GM18499 (cell line): ENCODE measurements at regions not wholly inside any gene's neighbourhood (a gene's known extent, or its start where the extent isn't known, plus 50 kb on each side); places are given as distances from the start of the nearest gene placed in this dataset.

Source experiments
- ATAC-seq: cut with Tn5 transposase; IDR thresholded peaks from one replicate; pipeline ENCODE4 v1.9.1; 2021; ENCODE audit warnings: moderate number of reproducible peaks; ENCODE audit not compliant: insufficient read depth, unreplicated experiment

- no peak for ATAC-seq
These were observed 71.9 kb upstream of the GSE1 start for GRCh38 chr16:85541181-85541580.

DNA sequence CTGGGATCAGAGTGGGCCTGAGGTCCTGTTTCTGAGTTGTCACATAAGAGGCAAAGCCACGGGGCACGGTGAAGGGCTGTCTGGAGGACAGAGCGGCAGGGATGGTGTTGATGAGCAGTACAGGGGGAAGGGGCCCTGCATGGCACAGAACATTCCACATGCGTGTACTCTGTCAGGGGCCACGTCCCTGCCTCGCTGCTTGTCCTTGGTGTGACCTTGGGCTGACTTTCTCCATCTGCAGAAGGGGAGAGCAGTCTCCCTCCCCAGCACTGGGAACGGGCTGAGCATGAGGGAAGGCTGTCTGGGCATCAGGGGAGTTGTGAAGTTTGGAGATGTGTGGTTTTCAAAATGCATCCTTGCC, 71.5 kb upstream of the GSE1 start:
- ATAC-seq = no peak

DNA sequence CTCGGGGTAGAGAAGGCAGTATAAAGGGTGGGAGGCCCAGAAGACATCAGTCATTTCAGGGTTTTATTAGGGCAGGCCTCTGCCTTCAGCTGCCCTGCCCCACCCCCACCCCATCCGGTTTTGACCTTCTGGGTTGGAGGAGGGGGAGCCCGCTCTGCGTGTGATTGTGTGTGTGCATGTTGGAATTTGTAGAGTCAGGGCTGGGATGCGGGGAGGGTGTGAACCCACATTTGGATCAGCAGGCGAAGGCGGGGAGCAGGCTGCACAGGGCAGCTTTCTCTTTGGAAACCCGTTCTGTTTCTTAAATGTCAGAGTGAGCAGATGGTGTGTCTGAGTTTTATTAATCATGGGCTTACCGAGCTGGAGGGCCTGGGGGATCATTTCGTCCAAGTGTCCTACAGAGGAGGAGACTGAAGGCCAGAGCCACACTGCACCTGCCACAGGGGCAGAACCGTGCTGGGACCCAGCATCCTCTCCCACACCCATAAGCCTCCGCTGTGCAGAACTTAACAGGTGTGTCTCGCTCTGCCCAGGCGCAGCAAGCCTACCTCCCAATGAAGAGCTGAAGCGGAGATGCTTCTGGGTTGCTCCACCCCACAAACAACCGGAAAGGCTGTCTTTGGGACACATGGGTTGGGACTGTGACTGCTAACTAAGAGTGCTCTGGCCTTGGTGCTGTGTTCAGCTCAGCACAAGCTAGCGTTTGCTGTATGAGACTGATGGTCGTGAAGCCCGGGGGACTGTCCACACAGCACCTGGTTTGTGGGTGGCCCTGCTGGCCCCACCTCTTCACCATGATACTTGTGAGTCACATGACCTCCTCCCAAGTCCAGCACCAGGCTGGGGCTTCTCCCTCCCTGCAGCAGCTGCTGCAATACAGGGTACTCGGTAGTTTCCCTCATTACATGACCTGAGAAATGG, 70.9 kb upstream of the GSE1 start:
- ATAC-seq = no peak

DNA sequence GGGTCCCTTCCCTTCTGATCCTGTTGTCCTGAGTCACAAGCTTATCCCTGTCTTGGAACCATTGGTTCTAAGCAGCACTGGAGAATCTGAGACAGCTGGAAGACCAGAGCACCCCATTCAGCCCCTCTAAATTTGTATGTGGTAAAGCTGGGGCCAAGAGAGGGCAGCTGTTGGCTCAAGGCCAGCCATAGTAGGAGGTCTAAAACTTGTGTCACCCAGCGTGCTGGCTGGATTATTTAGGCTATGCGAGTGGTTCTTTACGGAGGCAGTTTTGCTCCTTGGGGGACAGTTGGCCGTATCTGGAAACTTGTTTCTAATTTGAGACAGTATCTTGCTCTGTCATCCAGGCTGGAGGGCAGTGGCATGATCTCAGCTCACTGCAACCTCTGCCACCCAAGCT, 69.6 kb upstream of the GSE1 start:
- no peak for ATAC-seq

GRCh38 chr16:85544016-85544415, 69.1 kb upstream of the GSE1 start:
- no peak for ATAC-seq

DNA sequence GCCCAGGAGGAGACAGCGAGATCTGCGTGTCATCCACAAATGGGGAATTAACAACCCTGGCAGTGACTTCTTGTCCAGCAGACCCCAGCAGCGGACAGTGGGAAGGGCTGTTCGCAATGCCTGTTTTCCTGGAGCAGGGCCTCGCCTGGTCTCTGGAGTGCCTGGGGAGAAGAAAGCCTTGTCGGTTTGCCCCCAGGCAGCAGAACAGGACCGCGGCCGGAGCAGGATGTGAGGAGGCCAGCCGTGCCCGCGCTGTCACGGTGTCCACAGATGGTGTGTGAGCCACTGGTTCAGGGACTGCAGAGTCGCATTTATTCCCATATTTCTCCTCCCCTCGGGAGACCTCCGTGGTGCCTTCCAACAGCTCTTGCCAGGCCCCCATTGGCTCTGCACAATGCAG, 68.5 kb upstream of the GSE1 start:
- no peak for ATAC-seq

DNA sequence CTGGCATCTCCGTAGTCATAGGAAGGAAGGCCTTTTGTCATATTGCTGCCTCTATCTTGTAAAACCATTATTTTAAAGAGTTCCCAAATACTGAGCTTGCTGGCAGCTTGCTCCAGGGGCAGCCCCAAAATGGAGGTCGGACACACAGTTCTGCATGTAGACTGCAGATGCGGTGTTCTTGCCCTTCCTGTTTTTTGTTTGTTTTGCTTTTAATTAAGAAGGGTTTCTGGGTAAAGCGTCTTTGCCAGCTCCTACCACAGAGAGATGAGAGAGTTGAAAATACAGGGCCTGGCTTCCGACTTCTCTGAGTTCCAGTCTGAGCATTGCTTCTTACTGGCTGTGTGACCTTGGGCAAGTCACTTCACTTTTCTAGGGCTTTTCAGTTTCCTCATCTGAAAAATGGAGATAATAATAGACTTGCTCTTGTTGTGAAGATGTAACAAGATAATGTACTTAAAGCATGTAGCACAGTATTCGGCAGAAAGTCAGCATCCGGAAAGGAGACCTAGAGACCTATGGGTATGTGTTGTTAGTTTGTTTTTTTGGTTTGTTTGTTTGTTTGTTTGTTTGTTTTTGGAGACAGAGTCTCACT, 67.8 kb upstream of the GSE1 start:
- ATAC-seq = no peak

DNA sequence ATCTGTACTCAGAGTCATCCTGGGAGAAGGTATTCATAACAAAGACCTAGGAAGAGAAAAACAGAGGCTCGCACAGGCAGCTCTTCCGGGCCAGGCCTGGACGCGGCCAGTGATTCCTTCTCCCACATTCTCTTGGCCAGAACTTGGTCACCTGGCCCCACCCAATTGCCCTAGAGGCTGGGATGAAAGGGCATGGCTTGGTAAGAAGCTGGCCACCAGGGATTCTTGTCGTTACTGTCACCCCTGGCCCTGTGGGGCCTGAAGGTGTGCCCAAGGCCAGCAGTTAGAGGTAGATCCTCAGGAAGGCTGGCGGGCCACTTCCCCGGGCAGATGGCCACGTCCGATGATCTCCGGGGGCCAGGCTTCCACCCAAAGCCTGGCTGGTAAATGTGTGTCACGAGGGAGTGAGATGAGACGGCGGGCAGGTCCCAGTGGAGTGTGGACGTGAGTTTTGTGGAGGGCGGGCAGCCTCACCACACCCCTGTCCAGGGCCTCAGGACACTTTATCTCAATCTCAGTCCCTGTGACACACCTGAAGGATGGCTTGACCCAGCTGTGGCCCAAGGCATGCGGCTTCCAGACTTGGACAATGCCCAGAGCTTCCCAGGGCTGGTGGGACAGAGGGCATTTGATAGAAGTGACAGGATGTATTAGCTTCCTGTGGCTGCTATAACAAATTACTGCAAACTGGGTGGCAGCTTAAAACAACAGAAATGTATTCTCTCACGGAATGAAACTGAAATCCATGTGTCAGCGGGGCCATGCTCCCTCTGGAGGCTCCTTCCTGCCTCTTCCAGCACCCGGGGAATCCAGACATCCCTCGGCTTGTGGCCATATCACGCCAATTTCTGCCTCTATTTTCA, 66.3 kb upstream of the GSE1 start:
- no peak for ATAC-seq

DNA sequence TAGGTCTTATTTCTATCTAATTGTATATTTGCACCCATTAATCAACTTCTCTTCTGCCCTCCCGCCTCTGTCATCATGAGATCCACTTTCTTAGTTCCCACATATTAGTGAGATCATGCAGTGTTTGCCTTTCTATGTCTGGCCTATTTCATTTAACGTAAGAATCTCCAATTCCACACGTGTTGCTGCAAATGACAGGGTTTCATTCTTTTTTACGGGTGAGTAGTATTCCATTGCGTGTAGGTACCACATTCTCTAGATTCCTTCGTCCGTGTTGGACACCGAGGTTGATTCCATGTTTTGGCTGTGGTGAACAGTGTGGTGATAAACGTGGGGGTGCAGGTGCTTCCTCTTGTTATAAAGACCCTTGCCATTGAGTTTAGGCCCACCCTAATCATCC, 64.7 kb upstream of the GSE1 start:
- no peak for ATAC-seq

DNA sequence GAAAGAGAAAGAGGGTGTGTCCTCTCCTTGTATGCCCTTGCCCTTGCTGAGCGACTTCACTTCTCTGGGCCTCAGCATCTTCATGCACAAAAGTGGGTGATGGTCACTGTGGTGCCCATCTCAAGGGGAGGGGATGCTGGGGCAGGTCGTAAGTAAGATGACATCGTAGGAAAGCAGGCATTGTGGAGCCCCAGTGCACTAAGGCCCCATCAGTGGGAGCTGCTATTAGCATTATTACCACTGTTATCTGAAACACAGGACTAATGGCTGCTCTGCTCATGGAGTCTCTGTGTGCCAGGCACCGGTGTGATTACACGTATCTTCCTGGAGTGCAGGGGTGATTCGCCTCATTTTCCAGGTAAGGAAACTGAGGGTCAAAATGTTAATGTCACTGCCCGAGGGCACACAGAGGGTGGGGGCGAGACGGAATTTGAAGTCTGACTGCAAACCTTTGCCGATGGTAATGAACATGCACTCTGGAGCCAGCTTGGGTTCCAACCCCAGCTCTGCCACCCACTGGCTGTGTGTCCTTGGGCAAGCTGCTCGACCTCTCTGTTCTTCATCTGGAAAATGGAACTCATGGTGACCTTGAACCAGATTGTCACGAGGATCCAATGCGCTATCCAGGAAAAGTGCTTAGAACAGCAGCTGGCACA, 63.2 kb upstream of the GSE1 start:
- ATAC-seq = no peak

DNA sequence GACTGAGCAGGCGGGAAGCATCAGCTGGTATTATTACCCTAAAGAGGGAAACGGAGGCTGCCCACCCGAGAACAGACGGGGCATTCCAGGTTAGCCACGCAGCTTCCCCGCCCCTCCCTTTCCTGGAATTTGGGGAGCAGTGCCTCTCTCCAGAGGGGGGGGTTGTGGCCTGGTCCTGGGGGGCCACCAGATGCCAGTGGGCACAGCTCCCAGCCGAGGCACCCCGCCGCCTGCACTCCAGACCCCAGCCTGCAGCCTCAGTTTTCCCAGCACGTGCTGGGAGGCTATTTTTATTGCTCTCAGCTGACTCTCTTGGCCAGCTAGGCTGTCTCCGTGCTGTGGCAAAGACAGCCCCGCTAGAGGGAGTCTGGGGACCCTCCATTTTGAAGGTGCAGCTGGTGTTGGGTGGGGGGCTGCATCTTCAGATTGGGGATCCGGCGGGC, 62.7 kb upstream of the GSE1 start:
- ATAC-seq = no peak

- no peak for ATAC-seq
These were observed 61.9 kb upstream of the GSE1 start for GRCh38 chr16:85550953-85551924.

DNA sequence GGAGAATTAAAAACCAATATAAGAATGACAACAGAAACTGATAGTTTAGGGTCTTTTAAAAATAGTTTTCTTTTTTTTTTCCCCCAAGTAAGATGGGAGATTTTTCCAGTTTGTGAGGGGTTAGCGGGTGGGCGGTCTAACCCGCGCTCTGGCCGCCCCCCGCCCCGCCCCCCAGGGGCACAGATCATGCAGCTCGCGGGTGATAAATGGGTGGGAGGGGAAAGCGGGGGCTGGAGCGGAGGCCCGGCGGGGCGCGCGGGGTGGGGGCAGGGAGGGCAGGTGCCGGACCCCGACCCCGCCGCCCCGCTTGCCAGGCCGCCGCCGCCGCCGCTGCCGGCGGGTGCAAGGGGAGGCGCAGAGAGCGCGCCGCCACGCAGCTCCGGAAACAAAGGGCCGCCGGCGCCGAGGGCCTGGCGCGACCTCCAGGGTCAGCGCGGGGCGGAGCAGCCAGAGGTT, 60.1 kb upstream of the GSE1 start:
- no peak for ATAC-seq

DNA sequence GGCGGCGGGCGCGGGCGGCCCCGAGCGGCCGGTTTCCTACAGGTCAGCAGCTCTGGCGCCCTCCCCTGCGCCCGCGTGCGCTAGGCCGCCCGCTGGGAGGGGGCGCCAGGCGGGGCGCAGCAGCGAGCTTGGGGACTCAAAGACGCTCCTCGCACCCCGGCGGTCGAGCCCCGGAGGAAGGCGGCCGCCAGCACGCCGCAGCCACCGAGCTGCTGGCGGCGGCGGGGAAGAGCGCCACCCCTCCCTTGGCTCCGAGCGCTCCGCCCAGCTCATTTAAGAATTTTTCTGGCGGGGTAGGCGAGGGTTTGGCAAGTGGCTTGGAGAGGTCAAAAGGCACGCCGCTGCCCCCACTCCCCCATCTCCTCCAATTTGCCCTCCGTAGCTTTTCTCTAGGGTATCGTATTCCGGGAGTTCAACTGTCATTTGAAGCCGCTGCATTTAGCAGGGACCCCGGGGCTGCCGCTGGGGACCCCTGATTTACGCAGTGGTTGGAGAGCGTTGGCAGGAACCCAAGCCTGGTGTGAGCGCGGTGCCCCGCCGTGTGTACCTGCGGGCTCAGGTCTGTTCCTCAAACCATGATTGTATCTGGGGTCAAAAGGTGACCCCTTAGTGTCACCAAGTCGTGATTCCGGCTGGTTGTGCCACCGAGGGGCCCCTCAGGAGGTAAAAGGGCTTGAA, 59.5 kb upstream of the GSE1 start:
- no peak for ATAC-seq

DNA sequence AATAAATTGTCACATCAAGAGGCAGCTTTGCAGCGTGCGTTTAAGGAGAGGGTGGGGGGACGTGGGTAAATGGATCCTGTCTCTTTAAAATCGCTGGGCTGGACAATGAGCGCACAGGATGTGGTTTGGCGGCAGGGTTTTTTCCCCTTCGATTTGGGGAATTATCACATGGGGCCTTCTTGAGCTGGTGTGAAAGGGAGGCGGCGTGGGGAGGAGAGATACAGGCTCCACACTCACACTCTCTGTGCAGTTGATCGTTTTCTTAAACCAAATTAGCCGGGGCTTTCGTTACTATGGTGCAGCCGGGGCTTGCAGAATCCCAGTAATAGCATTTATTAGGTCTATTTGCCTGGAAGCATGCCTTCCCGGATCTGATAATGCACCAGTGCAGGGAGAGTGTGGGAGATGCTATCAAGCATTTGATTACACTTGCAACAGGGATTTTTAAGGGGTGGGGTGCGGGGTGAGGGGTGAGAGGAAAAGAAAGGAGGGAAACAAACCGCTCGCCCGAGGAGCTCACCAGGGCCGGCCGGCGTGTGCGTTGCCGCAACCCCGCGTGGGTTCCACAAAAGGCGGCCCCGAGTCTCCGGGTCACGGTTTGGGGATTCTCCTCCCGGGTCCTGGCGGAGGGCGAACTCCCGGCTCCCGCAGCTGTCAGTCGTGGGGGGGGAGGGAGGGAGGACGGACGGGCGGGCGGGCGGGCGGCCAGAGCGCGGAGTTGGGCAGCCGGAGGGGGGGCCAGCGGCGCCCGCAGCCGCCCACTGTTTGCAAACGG, 58.8 kb upstream of the GSE1 start:
- no peak for ATAC-seq

DNA sequence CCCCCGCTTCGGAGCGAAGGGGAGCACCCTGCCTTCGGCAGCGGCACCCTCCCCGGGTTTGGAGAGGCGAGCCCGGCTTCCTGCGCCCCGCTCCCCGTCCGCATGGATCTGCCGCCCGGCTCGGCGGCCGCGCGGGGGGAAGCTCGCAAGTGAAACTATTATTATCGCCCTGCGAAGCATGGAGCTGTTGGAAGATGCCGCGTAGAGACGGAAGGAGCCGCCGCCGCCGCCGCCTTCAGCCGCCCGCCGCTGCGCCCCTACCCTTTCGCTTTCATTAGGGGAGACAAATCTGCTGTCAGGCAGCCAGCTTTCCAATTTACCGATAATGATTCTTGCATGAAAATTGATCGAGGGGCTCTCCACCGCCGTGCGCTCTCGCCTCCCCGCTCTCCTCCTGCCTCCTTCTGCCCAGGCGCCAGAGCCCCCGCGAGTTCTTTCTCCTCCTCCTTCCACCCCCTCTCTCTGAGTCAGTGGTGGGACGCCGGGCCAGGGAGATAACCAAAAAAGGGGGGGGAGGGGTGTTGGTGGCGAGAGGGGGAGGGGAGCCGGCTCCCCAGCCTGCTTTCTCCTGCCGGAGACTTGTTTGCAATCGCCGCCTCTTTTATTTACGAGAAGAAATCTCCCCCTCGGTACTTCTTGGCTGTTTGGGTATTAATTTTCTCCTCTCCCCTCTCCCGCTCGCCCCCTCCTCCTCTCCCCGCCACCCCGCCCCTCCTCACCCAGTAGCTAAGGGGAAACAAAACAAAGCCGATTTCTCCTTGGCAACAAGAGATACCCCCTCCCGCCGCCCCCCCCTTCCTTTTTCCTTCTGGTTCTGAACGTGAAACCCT, 58.0 kb upstream of the GSE1 start:
- no peak for ATAC-seq
